ENCODE measurements at regions not wholly inside any gene's neighbourhood (a gene's known extent, or its start where the extent isn't known, plus 50 kb on each side); places are given as distances from the start of the nearest gene placed in this dataset.

DNA sequence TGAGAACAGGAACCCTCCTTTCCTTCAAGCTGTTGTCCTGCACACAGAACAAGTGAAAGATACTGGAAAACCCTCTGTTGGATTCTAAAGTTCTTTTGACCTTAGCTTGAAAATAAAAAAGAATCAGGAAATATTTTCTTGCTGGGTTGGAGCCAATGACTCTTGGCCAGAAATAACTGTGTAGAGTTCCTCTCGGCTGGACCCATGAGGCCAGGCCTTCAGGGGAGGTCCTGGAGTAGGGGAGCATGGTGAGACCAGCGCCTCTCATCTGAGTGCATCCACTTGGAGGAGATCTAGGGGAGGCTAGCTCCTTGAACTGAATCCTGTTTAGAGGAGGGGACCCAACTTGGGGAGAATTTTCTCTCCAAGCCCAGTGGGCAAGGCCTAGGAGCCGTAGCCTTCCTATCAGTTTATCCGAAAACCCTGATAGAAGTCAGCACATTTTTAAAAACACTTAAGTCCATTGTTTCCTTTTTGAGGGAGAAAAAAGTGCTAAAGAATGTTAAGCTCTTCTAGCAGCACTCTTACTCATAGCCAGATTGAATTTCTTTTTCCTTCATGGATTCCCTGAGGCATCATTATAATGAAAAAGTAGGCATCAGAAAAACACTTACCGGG is 635.7 kb upstream of the ANKRD30A start:
- TF ChIP-seq, protein P1, sequence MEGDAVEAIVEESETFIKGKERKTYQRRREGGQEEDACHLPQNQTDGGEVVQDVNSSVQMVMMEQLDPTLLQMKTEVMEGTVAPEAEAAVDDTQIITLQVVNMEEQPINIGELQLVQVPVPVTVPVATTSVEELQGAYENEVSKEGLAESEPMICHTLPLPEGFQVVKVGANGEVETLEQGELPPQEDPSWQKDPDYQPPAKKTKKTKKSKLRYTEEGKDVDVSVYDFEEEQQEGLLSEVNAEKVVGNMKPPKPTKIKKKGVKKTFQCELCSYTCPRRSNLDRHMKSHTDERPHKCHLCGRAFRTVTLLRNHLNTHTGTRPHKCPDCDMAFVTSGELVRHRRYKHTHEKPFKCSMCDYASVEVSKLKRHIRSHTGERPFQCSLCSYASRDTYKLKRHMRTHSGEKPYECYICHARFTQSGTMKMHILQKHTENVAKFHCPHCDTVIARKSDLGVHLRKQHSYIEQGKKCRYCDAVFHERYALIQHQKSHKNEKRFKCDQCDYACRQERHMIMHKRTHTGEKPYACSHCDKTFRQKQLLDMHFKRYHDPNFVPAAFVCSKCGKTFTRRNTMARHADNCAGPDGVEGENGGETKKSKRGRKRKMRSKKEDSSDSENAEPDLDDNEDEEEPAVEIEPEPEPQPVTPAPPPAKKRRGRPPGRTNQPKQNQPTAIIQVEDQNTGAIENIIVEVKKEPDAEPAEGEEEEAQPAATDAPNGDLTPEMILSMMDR (IDR thresholded peaks at IDR 0.05) = no peak
- TF ChIP-seq POLR2A (IDR thresholded peaks at IDR 0.05) = no peak

Measured in Peyer's patch (tissue), 4 donors.